Naive thymus-derived CD4-positive, alpha-beta T cell (primary cell): ENCODE measurements at regions not wholly inside any gene's neighbourhood (a gene's known extent, or its start where the extent isn't known, plus 50 kb on each side); places are given as distances from the start of the nearest gene placed in this dataset.

Source experiments
- ATAC-seq: fragments of 150-1000 bp; cut with Tn5 transposase; 2 replicates; pipeline ENCODE4 v1.10.0; 2021; ENCODE audit warnings: mild to moderate bottlenecking, moderate library complexity
- CTCF ChIA-PET: fragments of 350-600 bp; sonication (Branson Sonifier 250); formaldehyde crosslinking; loops from one replicate; lab custom pipeline; 2021; ENCODE audit warnings: antibody characterized with exemption; lab: Charles Lee
- POLR2A ChIA-PET: fragments of 350-600 bp; sonication (Branson Sonifier 250); formaldehyde crosslinking; loops from one replicate; lab custom pipeline; 2021; ENCODE audit warnings: antibody characterized with exemption, inconsistent platforms; lab: Charles Lee
- DNase-seq, 9 donors: peaks; one replicate each; pipeline versions ENCODE4 v3.0.0 to v3.0.0-alpha.2; 2020 to 2022; ENCODE audit warnings: mixed read lengths in 1 of 9
- H3K27ac ChIP-seq: one replicate; pipeline ENCODE4 v1.7.0; 2013; ENCODE audit warnings: mild to moderate bottlenecking, low read depth, low read length, moderate library complexity
- H3K27me3 ChIP-seq, 2 donors: one replicate each; pipeline ENCODE4 v1.7.0; 2013; ENCODE audit warnings: low read length in 2 of 2, mild to moderate bottlenecking in 2 of 2, moderate library complexity in 2 of 2; ENCODE audit not compliant: control insufficient read depth in 2 of 2, insufficient read depth in 2 of 2
- H3K36me3 ChIP-seq, 3 experiments: 1 replicate in 2 of 3; 2 replicates in 1 of 3; pipeline ENCODE4 v1.7.0; 2013; ENCODE audit warnings: low read length in 3 of 3, mild to moderate bottlenecking in 3 of 3, moderate library complexity in 1 of 3; ENCODE audit not compliant: insufficient read depth in 3 of 3, control insufficient read depth in 2 of 3
- H3K4me1 ChIP-seq, 2 donors: one replicate each; pipeline ENCODE4 v1.7.0; 2013; ENCODE audit warnings: low read length in 2 of 2, mild to moderate bottlenecking in 2 of 2, moderate library complexity in 1 of 2; ENCODE audit not compliant: control insufficient read depth in 2 of 2, insufficient read depth in 2 of 2
- H3K4me3 ChIP-seq: 2 replicates; pipeline ENCODE4 v1.7.0; 2013; ENCODE audit warnings: mild to moderate bottlenecking, low read length
- H3K9me3 ChIP-seq, 3 experiments: 1 replicate in 2 of 3; 2 replicates in 1 of 3; pipeline ENCODE4 v1.7.0; 2013; ENCODE audit warnings: low read length in 3 of 3; ENCODE audit not compliant: control insufficient read depth in 2 of 3
- H3K27ac Mint-ChIP-seq, 9 donors: one replicate each; pipeline ENCODE4 v1.8.0; 2020 to 2022; ENCODE audit warnings: mixed read lengths in 9 of 9, mild to moderate bottlenecking in 8 of 9, moderate library complexity in 5 of 9, inconsistent platforms in 2 of 9
- H3K27me3 Mint-ChIP-seq, 5 donors: one replicate each; pipeline ENCODE4 v1.8.0; 2021 to 2022; ENCODE audit warnings: mixed read lengths in 5 of 5, mild to moderate bottlenecking in 1 of 5
- H3K36me3 Mint-ChIP-seq, 5 donors: one replicate each; pipeline ENCODE4 v1.8.0; 2020 to 2022; ENCODE audit warnings: mixed read lengths in 5 of 5, mild to moderate bottlenecking in 3 of 5, inconsistent platforms in 1 of 5
- H3K4me1 Mint-ChIP-seq, 7 donors: one replicate each; pipeline ENCODE4 v1.8.0; 2020 to 2022; ENCODE audit warnings: mixed read lengths in 7 of 7, mild to moderate bottlenecking in 3 of 7, inconsistent platforms in 1 of 7
- H3K4me3 Mint-ChIP-seq, 10 donors: one replicate each; pipeline ENCODE4 v1.8.0; 2020 to 2022; ENCODE audit warnings: mild to moderate bottlenecking in 10 of 10, mixed read lengths in 10 of 10, moderate library complexity in 6 of 10, inconsistent platforms in 2 of 10
- H3K9me3 Mint-ChIP-seq, 11 donors: one replicate each; pipeline ENCODE4 v1.8.0; 2020 to 2022; ENCODE audit warnings: mixed read lengths in 11 of 11, mild to moderate bottlenecking in 4 of 11, inconsistent platforms in 1 of 11, moderate library complexity in 1 of 11
- intact Hi-C, 2 donors: fragments of 100-400 bp; cut with micrococcal nuclease; formaldehyde crosslinking; loops; one replicate each; pipeline ENCODE4 v1.15.1; 2023

DNA sequence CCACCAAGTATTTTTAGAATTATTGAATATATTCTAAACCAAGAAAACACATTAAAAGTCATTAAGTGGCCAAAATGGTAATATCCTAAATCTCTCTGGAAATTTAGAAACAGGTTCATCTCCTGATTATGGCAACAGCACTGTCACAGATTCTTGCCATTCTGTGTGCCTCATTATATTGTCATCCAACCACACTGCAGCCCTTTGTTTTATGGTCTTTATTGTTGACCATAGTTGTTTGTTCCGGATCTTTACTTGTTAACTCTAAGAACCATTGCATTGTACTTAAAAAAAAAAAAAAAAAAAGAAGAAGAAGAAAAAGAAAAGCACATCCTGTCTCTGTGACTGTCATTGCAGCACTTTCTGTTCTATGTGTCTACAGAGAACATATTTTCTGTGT, 822.1 kb upstream of the ADGRL3 start:
- no peak for DNase-seq
- ATAC-seq = no peak
- H3K27ac ChIP-seq = no peak overlapping the region
- no peak overlapping the region for H3K4me3 ChIP-seq
- no peaks in the 10 kb centered on the region for H3K27me3 ChIP-seq
- intact Hi-C loops = no loop called here
- no peaks in the 10 kb centered on the region for H3K36me3 ChIP-seq
- ChIA-PET POLR2A (no interaction called here), CTCF (no interaction called here)
- Mint-ChIP-seq H3K9me3 (peaks cover 2 to 33% (median 6%) of the 10 kb centered on the region in 11 donors), H3K4me1 (no peaks in the 10 kb centered on the region), H3K4me3 (no peak overlapping the region), H3K36me3 (no peaks in the 10 kb centered on the region), H3K27ac (no peak overlapping the region), H3K27me3 (no peaks in the 10 kb centered on the region)
- no peaks in the 10 kb centered on the region for H3K4me1 ChIP-seq
- H3K9me3 ChIP-seq = no peaks in the 10 kb centered on the region

DNA sequence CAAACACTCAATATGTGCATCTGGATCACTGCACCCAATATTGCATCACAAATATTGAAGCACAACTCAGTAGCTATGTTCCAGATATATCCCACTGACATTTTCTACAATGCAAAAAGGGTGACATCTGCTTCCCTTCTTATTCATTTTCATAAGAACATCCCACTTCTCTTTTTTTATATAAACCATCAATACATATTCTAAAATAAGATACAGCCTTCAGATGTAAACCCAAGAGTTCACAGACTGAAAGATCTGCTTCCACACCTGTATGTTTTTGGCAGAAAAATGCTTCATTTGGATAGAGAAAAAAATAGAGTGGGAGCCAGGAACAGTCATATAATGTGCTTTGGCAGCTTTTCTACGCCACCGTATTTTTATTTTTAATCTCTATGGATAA, 815.6 kb upstream of the ADGRL3 start:
- Mint-ChIP-seq H3K4me1 (no peaks in the 10 kb centered on the region), H3K27ac (no peak overlapping the region), H3K4me3 (no peak overlapping the region), H3K27me3 (no peaks in the 10 kb centered on the region), H3K36me3 (no peaks in the 10 kb centered on the region), H3K9me3 (peaks cover 0 to 28% (median 10%) of the 10 kb centered on the region in 11 donors)
- no peaks in the 10 kb centered on the region for H3K4me1 ChIP-seq
- H3K27ac ChIP-seq = no peak overlapping the region
- intact Hi-C loops = no loop called here
- ChIA-PET CTCF (no interaction called here), POLR2A (no interaction called here)
- no peaks in the 10 kb centered on the region for H3K27me3 ChIP-seq
- H3K36me3 ChIP-seq = no peaks in the 10 kb centered on the region
- peaks cover 0 to 3% (median 0%) of the 10 kb centered on the region in 3 experiments for H3K9me3 ChIP-seq
- H3K4me3 ChIP-seq = no peak overlapping the region
- no peak for ATAC-seq
- no peak for DNase-seq

DNA sequence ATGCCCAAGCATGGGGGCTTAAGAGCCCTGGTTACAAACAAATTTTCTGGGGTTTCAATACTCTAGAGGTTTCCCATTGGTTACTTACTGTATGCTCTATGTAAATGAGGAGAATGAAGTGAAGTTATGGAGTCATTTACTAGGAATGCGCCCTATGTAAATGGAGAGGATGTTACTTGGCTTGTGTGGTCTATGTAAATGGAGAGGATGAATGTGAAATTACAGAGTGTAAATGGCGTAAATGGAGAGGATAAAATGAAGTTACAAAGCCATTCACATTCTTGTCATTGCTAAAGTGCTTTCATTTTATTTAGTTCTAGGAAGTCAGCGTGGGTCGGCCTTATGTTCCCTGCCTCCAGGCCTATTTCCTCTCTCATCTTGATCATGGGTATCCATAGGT, 810.5 kb upstream of the ADGRL3 start:
- Mint-ChIP-seq H3K9me3 (peaks cover 0 to 30% (median 12%) of the 10 kb centered on the region in 11 donors), H3K27ac (no peak overlapping the region), H3K36me3 (no peaks in the 10 kb centered on the region), H3K4me3 (no peak overlapping the region), H3K4me1 (no peaks in the 10 kb centered on the region), H3K27me3 (no peaks in the 10 kb centered on the region)
- ATAC-seq = no peak
- no peak for DNase-seq
- H3K36me3 ChIP-seq = no peaks in the 10 kb centered on the region
- no peak overlapping the region for H3K27ac ChIP-seq
- H3K27me3 ChIP-seq = no peaks in the 10 kb centered on the region
- intact Hi-C loops = no loop called here
- H3K4me1 ChIP-seq = no peaks in the 10 kb centered on the region
- no peak overlapping the region for H3K4me3 ChIP-seq
- ChIA-PET POLR2A (no interaction called here), CTCF (no interaction called here)
- peaks cover 0 to 5% (median 0%) of the 10 kb centered on the region in 3 experiments for H3K9me3 ChIP-seq

DNA sequence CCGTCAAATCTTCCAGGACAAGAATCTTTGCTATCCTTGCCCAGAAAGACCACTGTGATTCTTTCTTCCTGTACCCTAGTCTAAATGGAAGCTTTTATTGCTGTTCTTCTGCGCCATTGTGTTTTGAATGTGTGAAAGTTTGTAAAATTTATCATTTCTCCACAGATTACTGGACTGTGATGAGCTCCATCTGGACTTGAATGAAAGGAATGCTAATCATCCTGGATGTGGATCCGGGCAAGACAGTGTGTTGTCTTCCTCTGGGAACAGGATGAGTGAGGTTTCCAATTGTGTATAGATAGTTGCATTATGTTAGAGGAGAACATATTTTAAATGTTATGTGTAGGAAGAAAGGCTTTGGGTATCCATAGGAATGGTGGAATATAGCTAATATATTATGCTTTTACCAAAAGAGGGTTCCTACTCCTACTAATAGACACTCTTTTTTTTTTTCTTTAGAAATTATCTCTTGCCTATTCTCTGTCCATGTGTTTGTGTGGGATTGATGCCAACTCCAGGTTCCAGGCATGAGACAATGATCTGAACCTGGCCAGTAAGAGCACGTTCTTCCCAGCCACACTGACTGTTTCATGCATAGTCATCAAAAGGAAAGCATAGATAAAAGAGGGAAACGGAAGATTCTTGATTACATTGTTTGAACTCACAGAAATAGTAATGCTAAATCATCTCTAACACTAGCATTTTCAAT, 803.6 kb upstream of the ADGRL3 start:
- DNase-seq (no peak), ATAC-seq (no peak)
- H3K4me1 ChIP-seq = no peaks in the 10 kb centered on the region
- Mint-ChIP-seq H3K4me3 (no peak overlapping the region), H3K27ac (no peak overlapping the region), H3K9me3 (peaks cover 3 to 32% (median 12%) of the 10 kb centered on the region in 11 donors), H3K4me1 (no peaks in the 10 kb centered on the region), H3K27me3 (no peaks in the 10 kb centered on the region), H3K36me3 (no peaks in the 10 kb centered on the region)
- CTCF ChIA-PET = no interaction called here
- H3K4me3 ChIP-seq = no peak overlapping the region
- H3K9me3 ChIP-seq = no peaks in the 10 kb centered on the region
- H3K36me3 ChIP-seq = no peaks in the 10 kb centered on the region
- intact Hi-C loops = no loop called here
- H3K27ac ChIP-seq = no peak overlapping the region
- no peaks in the 10 kb centered on the region for H3K27me3 ChIP-seq
- POLR2A ChIA-PET = no interaction called here

DNA sequence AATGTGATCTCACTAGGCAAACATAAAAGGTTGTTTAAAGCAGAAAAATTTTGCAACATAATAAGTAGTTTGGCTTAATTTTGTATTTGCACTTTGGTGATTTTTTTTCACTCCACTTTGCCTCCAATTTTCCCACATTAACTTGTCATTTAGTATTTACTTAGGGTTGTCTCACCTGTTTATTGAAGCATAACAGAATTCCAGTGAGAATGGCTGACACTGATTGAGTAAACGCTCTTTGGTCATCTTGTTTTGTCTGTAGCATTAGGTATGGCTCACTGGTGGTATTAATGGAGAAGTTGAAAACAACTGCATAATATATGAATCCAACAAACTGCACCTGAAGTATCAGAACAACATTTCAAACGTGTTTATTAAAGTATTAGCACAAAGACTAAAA, 799.5 kb upstream of the ADGRL3 start:
- no peaks in the 10 kb centered on the region for H3K27me3 Mint-ChIP-seq
- intact Hi-C loops = no loop called here
- no peak overlapping the region for H3K4me3 ChIP-seq
- H3K4me3 Mint-ChIP-seq = no peak overlapping the region
- DNase-seq (no peak), ATAC-seq (no peak)
- ChIA-PET POLR2A (no interaction called here), CTCF (no interaction called here)
- H3K9me3 ChIP-seq = no peaks in the 10 kb centered on the region
- no peak overlapping the region for H3K27ac ChIP-seq
- H3K27me3 ChIP-seq = no peaks in the 10 kb centered on the region
- H3K9me3 Mint-ChIP-seq = peaks cover 0 to 27% (median 8%) of the 10 kb centered on the region in 11 donors
- H3K27ac Mint-ChIP-seq = no peak overlapping the region
- H3K36me3 ChIP-seq = no peaks in the 10 kb centered on the region
- H3K36me3 Mint-ChIP-seq = no peaks in the 10 kb centered on the region
- no peaks in the 10 kb centered on the region for H3K4me1 Mint-ChIP-seq
- no peaks in the 10 kb centered on the region for H3K4me1 ChIP-seq

DNA sequence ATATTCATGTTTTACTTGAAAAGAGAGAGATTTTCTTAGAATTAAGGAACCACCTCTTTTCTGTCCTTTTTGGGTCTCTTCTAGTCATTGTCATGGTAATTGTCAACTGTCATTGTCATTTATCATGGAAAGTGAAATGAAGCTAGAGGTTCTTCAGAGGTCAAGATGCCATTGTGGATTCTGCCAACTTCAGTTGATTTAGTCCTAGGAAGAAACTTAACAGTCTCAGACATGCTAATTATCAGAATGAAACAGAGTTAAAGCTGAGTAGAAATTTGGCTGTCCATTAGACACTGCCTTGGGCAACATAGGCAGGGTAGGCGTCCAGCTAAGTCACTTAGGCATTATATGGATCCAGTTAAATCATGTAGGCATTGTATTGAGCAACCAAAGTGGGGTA, 796.1 kb upstream of the ADGRL3 start:
- intact Hi-C loops = no loop called here
- Histone ChIP-seq H3K27ac (no peak overlapping the region), H3K4me1 (no peaks in the 10 kb centered on the region), H3K36me3 (no peaks in the 10 kb centered on the region), H3K9me3 (no peaks in the 10 kb centered on the region), H3K27me3 (no peaks in the 10 kb centered on the region), H3K4me3 (no peak overlapping the region)
- Mint-ChIP-seq H3K27me3 (no peaks in the 10 kb centered on the region), H3K9me3 (peaks cover 0 to 29% (median 11%) of the 10 kb centered on the region in 11 donors), H3K36me3 (peaks cover 0 to 3% (median 0%) of the 10 kb centered on the region in 5 donors), H3K4me1 (no peaks in the 10 kb centered on the region), H3K27ac (no peak overlapping the region), H3K4me3 (no peak overlapping the region)
- ChIA-PET CTCF (no interaction called here), POLR2A (no interaction called here)
- DNase-seq (no peak), ATAC-seq (no peak)

DNA sequence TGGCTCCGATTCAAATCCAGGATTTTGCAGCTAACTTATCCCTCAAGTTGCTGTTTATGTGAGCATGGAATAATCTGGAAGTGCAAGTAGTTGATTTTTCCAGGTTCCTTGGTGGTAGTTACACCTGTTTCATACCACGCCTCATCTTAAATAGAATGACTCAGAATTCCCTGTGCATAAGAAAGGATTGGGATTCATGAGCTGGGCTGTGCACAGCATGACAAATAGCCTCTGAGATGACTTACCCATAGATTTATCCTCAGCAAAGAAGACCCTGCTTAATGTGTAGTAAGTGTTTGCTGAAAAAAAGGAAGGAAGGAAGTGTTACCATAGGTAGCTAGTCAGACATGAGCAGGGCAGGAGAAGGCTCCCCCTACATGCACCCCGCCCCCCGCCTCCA, 777.7 kb upstream of the ADGRL3 start:
- no peak for DNase-seq
- no peaks in the 10 kb centered on the region for H3K4me1 ChIP-seq
- no peak overlapping the region for H3K4me3 ChIP-seq
- H3K4me3 Mint-ChIP-seq = no peak overlapping the region
- no peaks in the 10 kb centered on the region for H3K4me1 Mint-ChIP-seq
- intact Hi-C loops = no loop called here
- CTCF ChIA-PET = no interaction called here
- no peak for ATAC-seq
- no peaks in the 10 kb centered on the region for H3K9me3 ChIP-seq
- H3K27ac Mint-ChIP-seq = no peak overlapping the region
- H3K27me3 Mint-ChIP-seq = no peaks in the 10 kb centered on the region
- no peaks in the 10 kb centered on the region for H3K36me3 Mint-ChIP-seq
- no peak overlapping the region for H3K27ac ChIP-seq
- POLR2A ChIA-PET = no interaction called here
- no peaks in the 10 kb centered on the region for H3K27me3 ChIP-seq
- H3K36me3 ChIP-seq = no peaks in the 10 kb centered on the region
- H3K9me3 Mint-ChIP-seq = peaks cover 3 to 23% (median 11%) of the 10 kb centered on the region in 11 donors
